ENCODE measurements at regions not wholly inside any gene's neighbourhood (a gene's known extent, or its start where the extent isn't known, plus 50 kb on each side); places are given as distances from the start of the nearest gene placed in this dataset.

- TF ChIP-seq CBX2 (IDR thresholded peaks at IDR 0.05; ENCODE audit: low read depth, low read length), result no peak
- no peak for TF ChIP-seq CBX2 (CRISPR knock-in tag; IDR thresholded peaks at IDR 0.05; ENCODE audit: low read depth)
- TF ChIP-seq ZNF605 (CRISPR knock-in tag; IDR thresholded peaks at IDR 0.05), result no peak
- no peak for TF ChIP-seq ZNF10 (CRISPR knock-in tag; IDR thresholded peaks at IDR 0.05; ENCODE audit: borderline replicate concordance, low read depth)
These were observed 197.7 kb downstream of the TBXT start (continued) for GRCh38 chr6:165970001-165970400.

- Histone ChIP-seq H3K27ac (ENCODE audit: extremely low read length, insufficient read depth, low read length) (no peak overlapping the region), H3K27me3 (ENCODE audit: control insufficient read depth in 1 of 2, insufficient read depth in 2 of 2, low read length in 2 of 2) (peaks cover 0 to 26% of the 10 kb centered on the region in 2 experiments; a peak in 4 of 5 replicates), H3K4me3 (replicated peaks in 1 of 3; ENCODE audit: insufficient read depth in 1 of 3, low read depth in 2 of 3, low read length in 3 of 3) (no peak overlapping the region), H3K4me2 (ENCODE audit: low read depth, low read length) (no peak overlapping the region), H3K9me3 (ENCODE audit: low read length) (no peaks in the 10 kb centered on the region), H3K36me3 (replicated peaks in 1 of 2; ENCODE audit: control insufficient read depth in 1 of 2, insufficient read depth in 2 of 2, low read length in 2 of 2) (no peaks in the 10 kb centered on the region), H4K20me1 (ENCODE audit: insufficient read depth, low read length) (no peaks in the 10 kb centered on the region), H3K79me2 (ENCODE audit: insufficient read depth, low read length) (no peaks in the 10 kb centered on the region), H3K9ac (ENCODE audit: insufficient read depth, low read depth, low read length) (no peak overlapping the region), H3K4me1 (ENCODE audit: insufficient read depth, low read length) (no peaks in the 10 kb centered on the region), H2AFZ (ENCODE audit: low read length) (no peak overlapping the region)
- POLR2A ChIA-PET, result no interaction called here
- no peak for DNase-seq (ENCODE audit: low spot score)
- WGBS (ENCODE audit: low lambda C conversion rate), result 34% methylated on average over 6 of the region's 6 CpGs
- TF ChIP-seq CENPBD1 (CRISPR knock-in tag; IDR thresholded peaks at IDR 0.05; ENCODE audit: borderline replicate concordance, low read depth) (no peak), SPEN (CRISPR knock-in tag; IDR thresholded peaks at IDR 0.05; ENCODE audit: low read depth) (no peak), PHF5A (CRISPR knock-in tag; IDR thresholded peaks at IDR 0.05; ENCODE audit: low read depth, unreplicated experiment) (no peak), ZNF468 (CRISPR knock-in tag; IDR thresholded peaks at IDR 0.05) (no peak), ZNF589 (CRISPR knock-in tag; conservative IDR thresholded peaks at IDR 0.05) (no peak), ZNF230 (CRISPR knock-in tag; IDR thresholded peaks at IDR 0.05) (no peak), PCBP1 (IDR thresholded peaks at IDR 0.05; ENCODE audit: borderline replicate concordance, low read depth, low read length) (no peak), ARNT2 (CRISPR knock-in tag; IDR thresholded peaks at IDR 0.05; ENCODE audit: low read depth) (no peak), MAF1 (CRISPR knock-in tag; IDR thresholded peaks at IDR 0.05; ENCODE audit: borderline replicate concordance) (no peak), ZNF251 (CRISPR knock-in tag; IDR thresholded peaks at IDR 0.05) (no peak), AGO1 (IDR thresholded peaks at IDR 0.05; ENCODE audit: low read depth, low read length, poor library complexity, severe bottlenecking) (no peak), RFXAP (CRISPR knock-in tag; IDR thresholded peaks at IDR 0.05; ENCODE audit: borderline replicate concordance) (no peak), ZNF883 (CRISPR knock-in tag; IDR thresholded peaks at IDR 0.05; ENCODE audit: not compliant biosample characterization) (no peak), SALL2 (CRISPR knock-in tag; IDR thresholded peaks at IDR 0.05) (no peak)
- no TSS peak for BruUV-seq (replicated peaks)
- in situ Hi-C loops (cut with HindIII; ENCODE audit: extremely low pct_ligation_motif_present, low pct_unique_long_range_greater_than_20kb) (no loop called here), intact Hi-C loops (cut with micrococcal nuclease; ENCODE audit: unreplicated experiment) (no loop called here)
- no peak for ATAC-seq
- FAIRE-seq, result no peak
- CTCF ChIA-PET (ENCODE audit: low intra/inter-chr PET ratio, low total read pairs), result no interaction called here
These were observed 198.5 kb downstream of the TBXT start for GRCh38 chr6:165969184-165969583.
